ENCODE measurements at regions not wholly inside any gene's neighbourhood (a gene's known extent, or its start where the extent isn't known, plus 50 kb on each side); places are given as distances from the start of the nearest gene placed in this dataset.

- Histone ChIP-seq H3K4me3 (no peak overlapping the region), H3K36me3 (no peaks in the 10 kb centered on the region), H3K9me3 (no peaks in the 10 kb centered on the region), H3K4me1 (no peaks in the 10 kb centered on the region), H3K27ac (no peak overlapping the region), H3K27me3 (no peaks in the 10 kb centered on the region)
- DNase-seq: no peak
- intact Hi-C loops (cut with DNase I): no loop called here
- WGBS, 2 donors: 96 to 99% methylated on average over 2 of the region's 2 CpGs
- no peak for TF ChIP-seq POLR2AphosphoS5 (IDR thresholded peaks at IDR 0.05)
- TF ChIP-seq POLR2A (IDR thresholded peaks at IDR 0.05): no peak
Observed at GRCh38 chr3:59612444-59612715, 562.6 kb upstream of the CFAP20DC start.

GRCh38 chr3:59611649-59612443 lies 562.0 kb upstream of the CFAP20DC start:
- no peak overlapping the region for H3K27ac ChIP-seq
- H3K4me1 ChIP-seq: no peaks in the 10 kb centered on the region
- no peak for DNase-seq
- intact Hi-C loops (cut with DNase I): no loop called here
- H3K4me3 ChIP-seq: no peak overlapping the region
- H3K36me3 ChIP-seq: no peaks in the 10 kb centered on the region
- H3K9me3 ChIP-seq: no peaks in the 10 kb centered on the region
- WGBS, 2 donors: 57 to 82% methylated on average over 7 of the region's 7 CpGs
- no peaks in the 10 kb centered on the region for H3K27me3 ChIP-seq
- TF ChIP-seq CTCF (IDR thresholded peaks at IDR 0.05) (no peak), POLR2AphosphoS5 (IDR thresholded peaks at IDR 0.05) (no peak), EP300 (IDR thresholded peaks at IDR 0.05) (no peak)

GRCh38 chr3:59609657-59610348 lies 560.0 kb upstream of the CFAP20DC start:
- H3K27me3 ChIP-seq: no peaks in the 10 kb centered on the region
- H3K27ac ChIP-seq: no peak overlapping the region
- 73 to 81% methylated on average over 6 of the region's 6 CpGs for WGBS, 2 donors
- intact Hi-C loops (cut with DNase I): no loop called here
- peak; percentile 67 for DNase-seq
- no peak overlapping the region for H3K4me3 ChIP-seq
- H3K36me3 ChIP-seq: no peaks in the 10 kb centered on the region
- H3K9me3 ChIP-seq: no peaks in the 10 kb centered on the region
- no peaks in the 10 kb centered on the region for H3K4me1 ChIP-seq
- TF ChIP-seq POLR2A (IDR thresholded peaks at IDR 0.05) (no peak), EP300 (IDR thresholded peaks at IDR 0.05) (no peak), CTCF (IDR thresholded peaks at IDR 0.05) (no peak), POLR2AphosphoS5 (IDR thresholded peaks at IDR 0.05) (no peak)

- Histone ChIP-seq H3K4me3 (no peak overlapping the region), H3K36me3 (no peaks in the 10 kb centered on the region), H3K27me3 (no peaks in the 10 kb centered on the region), H3K4me1 (no peaks in the 10 kb centered on the region), H3K9me3 (no peaks in the 10 kb centered on the region), H3K27ac (no peak overlapping the region)
- TF ChIP-seq POLR2AphosphoS5 (IDR thresholded peaks at IDR 0.05): no peak
- no peak for TF ChIP-seq EP300 (IDR thresholded peaks at IDR 0.05)
- no peak for TF ChIP-seq POLR2A (IDR thresholded peaks at IDR 0.05)
- no peak for TF ChIP-seq CTCF (IDR thresholded peaks at IDR 0.05)
- DNase-seq: no peak
- intact Hi-C loops (cut with DNase I): no loop called here
- WGBS, 2 donors: 91 to 92% methylated on average over 6 of the region's 6 CpGs
Observed at GRCh38 chr3:59608356-59608755, 558.5 kb upstream of the CFAP20DC start.

GRCh38 chr3:59607656-59608055 lies 557.8 kb upstream of the CFAP20DC start:
- Histone ChIP-seq H3K27me3 (no peaks in the 10 kb centered on the region), H3K27ac (no peak overlapping the region), H3K36me3 (no peaks in the 10 kb centered on the region), H3K4me3 (no peak overlapping the region), H3K9me3 (no peaks in the 10 kb centered on the region), H3K4me1 (no peaks in the 10 kb centered on the region)
- TF ChIP-seq EP300 (IDR thresholded peaks at IDR 0.05) (no peak), CTCF (IDR thresholded peaks at IDR 0.05) (no peak), POLR2A (IDR thresholded peaks at IDR 0.05) (no peak), POLR2AphosphoS5 (IDR thresholded peaks at IDR 0.05) (no peak)
- intact Hi-C loops (cut with DNase I): no loop called here
- WGBS, 2 donors: 25 to 57% methylated on average over 1 of the region's 1 CpG
- DNase-seq: no peak

All from sigmoid colon (tissue), 6 donors.